ENCODE measurements at regions not wholly inside any gene's neighbourhood (a gene's known extent, or its start where the extent isn't known, plus 50 kb on each side); places are given as distances from the start of the nearest gene placed in this dataset.

DNA sequence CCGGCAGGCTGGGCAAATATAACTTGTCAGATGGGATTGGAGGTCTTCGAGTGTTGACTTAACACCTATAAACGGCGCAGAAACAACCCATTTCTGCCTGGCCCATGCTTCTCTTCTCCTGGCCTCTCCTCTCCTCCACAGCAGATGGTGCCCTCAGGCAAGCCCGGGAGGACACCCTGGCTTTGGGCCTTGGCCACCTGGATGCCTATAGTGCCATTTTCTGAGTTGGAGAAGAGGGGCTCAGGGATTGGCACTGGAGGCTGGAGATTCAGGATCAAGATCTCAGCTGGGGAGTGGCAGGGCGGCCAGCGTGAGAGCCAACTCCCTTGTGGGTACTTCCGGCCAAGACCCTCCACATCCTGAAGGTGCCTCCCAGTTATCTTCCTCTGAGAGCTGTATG is 211.9 kb upstream of the PMEPA1 start:
- no peaks in the 10 kb centered on the region for H3K79me2 ChIP-seq (ENCODE audit: control insufficient read depth, insufficient read depth, low read length)

GRCh38 chr20:57920971-57921370 is 211.2 kb upstream of the PMEPA1 start:
- H3K27ac ChIP-seq (ENCODE audit: control insufficient read depth, insufficient read depth) = no peak overlapping the region
- intact Hi-C loops (cut with micrococcal nuclease; ENCODE audit: unreplicated experiment) (no loop called here), in situ Hi-C loops (cut with MboI) (no loop called here)
- no peak for DNase-seq (ENCODE audit: low read depth, low spot score)
- 33% methylated on average over 6 of the region's 6 CpGs for WGBS (ENCODE audit: insufficient coverage, insufficient replicate concordance, low lambda C conversion rate, missing lambda C conversion rate)
- H3K36me3 ChIP-seq (ENCODE audit: control insufficient read depth in 2 of 2, insufficient read depth in 2 of 2, low read length in 1 of 2) = no peaks in the 10 kb centered on the region
- no peaks in the 10 kb centered on the region for H3K79me2 ChIP-seq (ENCODE audit: control insufficient read depth, insufficient read depth, low read length)
- SMC1A ChIA-PET (ENCODE audit: uncharacterized antibody, unreplicated experiment) = no interaction called here
- TF ChIP-seq SUZ12 (IDR thresholded peaks at IDR 0.05; ENCODE audit: unreplicated experiment) (no peak), NFYA (IDR thresholded peaks at IDR 0.05; ENCODE audit: borderline replicate concordance, low read depth, low read length) (no peak)
- CTCF ChIA-PET = no interaction called here
- H3K9ac ChIP-seq (ENCODE audit: control insufficient read depth, insufficient read depth, low read length) = no peak overlapping the region
- ATAC-seq = no peak
- BruUV-seq (replicated peaks) = no TSS peak
- no peaks in the 10 kb centered on the region for H3K4me1 ChIP-seq (ENCODE audit: control insufficient read depth, insufficient read depth, low read length)
- no peak overlapping the region for H2AFZ ChIP-seq (ENCODE audit: control insufficient read depth, low read depth, low read length)
- H4K20me1 ChIP-seq (ENCODE audit: control insufficient read depth, insufficient read depth) = no peaks in the 10 kb centered on the region
- RAD21 ChIA-PET (ENCODE audit: unreplicated experiment) = no interaction called here
- POLR2A ChIA-PET = no interaction called here
- no peak for FAIRE-seq
- no peaks in the 10 kb centered on the region; the same call in 2 of the 3 replicates for H3K9me3 ChIP-seq (replicated peaks; ENCODE audit: control insufficient read depth, insufficient read depth, low read length)
- H3K27me3 ChIP-seq (replicated peaks in 1 of 2; ENCODE audit: control insufficient read depth in 2 of 2, insufficient read depth in 2 of 2, low read length in 1 of 2) = peaks cover 0 to 4% of the 10 kb centered on the region in 2 experiments; a peak in 3 of 4 replicates
- no peak overlapping the region for H3K4me3 ChIP-seq
- no peak overlapping the region for H3K4me2 ChIP-seq (ENCODE audit: control insufficient read depth, insufficient read depth)

More for the DNA sequence above, 211.9 kb upstream of the PMEPA1 start:
- no peak for TF ChIP-seq POU2F2 (IDR thresholded peaks at IDR 0.05; ENCODE audit: borderline replicate concordance, low read depth, low read length)
- TF ChIP-seq, protein P1, sequence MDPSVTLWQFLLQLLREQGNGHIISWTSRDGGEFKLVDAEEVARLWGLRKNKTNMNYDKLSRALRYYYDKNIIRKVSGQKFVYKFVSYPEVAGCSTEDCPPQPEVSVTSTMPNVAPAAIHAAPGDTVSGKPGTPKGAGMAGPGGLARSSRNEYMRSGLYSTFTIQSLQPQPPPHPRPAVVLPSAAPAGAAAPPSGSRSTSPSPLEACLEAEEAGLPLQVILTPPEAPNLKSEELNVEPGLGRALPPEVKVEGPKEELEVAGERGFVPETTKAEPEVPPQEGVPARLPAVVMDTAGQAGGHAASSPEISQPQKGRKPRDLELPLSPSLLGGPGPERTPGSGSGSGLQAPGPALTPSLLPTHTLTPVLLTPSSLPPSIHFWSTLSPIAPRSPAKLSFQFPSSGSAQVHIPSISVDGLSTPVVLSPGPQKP (IDR thresholded peaks at IDR 0.05; ENCODE audit: low read depth, low read length) = no peak
- ChIA-PET SMC1A (ENCODE audit: uncharacterized antibody, unreplicated experiment) (no interaction called here), POLR2A (no interaction called here), RAD21 (ENCODE audit: unreplicated experiment) (no interaction called here), CTCF (no interaction called here)
- BruUV-seq (replicated peaks) = no TSS peak
- Histone ChIP-seq H3K9ac (ENCODE audit: control insufficient read depth, insufficient read depth, low read length) (no peak overlapping the region), H3K4me2 (ENCODE audit: control insufficient read depth, insufficient read depth) (no peak overlapping the region), H3K9me3 (replicated peaks; ENCODE audit: control insufficient read depth, insufficient read depth, low read length) (no peaks in the 10 kb centered on the region; the same call in 2 of the 3 replicates), H3K27me3 (replicated peaks in 1 of 2; ENCODE audit: control insufficient read depth in 2 of 2, insufficient read depth in 2 of 2, low read length in 1 of 2) (peaks cover 0 to 4% of the 10 kb centered on the region in 2 experiments; a peak in 2 of 4 replicates), H2AFZ (ENCODE audit: control insufficient read depth, low read depth, low read length) (no peak overlapping the region), H3K36me3 (ENCODE audit: control insufficient read depth in 2 of 2, insufficient read depth in 2 of 2, low read length in 1 of 2) (no peaks in the 10 kb centered on the region), H3K4me1 (ENCODE audit: control insufficient read depth, insufficient read depth, low read length) (no peaks in the 10 kb centered on the region), H3K27ac (ENCODE audit: control insufficient read depth, insufficient read depth) (no peak overlapping the region), H3K4me3 (no peak overlapping the region), H4K20me1 (ENCODE audit: control insufficient read depth, insufficient read depth) (no peaks in the 10 kb centered on the region)
- in situ Hi-C loops (cut with MboI) (no loop called here), intact Hi-C loops (cut with micrococcal nuclease; ENCODE audit: unreplicated experiment) (no loop called here)
- FAIRE-seq = no peak
- ATAC-seq = no peak
- no peak for DNase-seq (ENCODE audit: low read depth, low spot score)
- WGBS (ENCODE audit: insufficient coverage, insufficient replicate concordance, low lambda C conversion rate, missing lambda C conversion rate) = 49% methylated on average over 8 of the region's 8 CpGs

Measured in GM12878 (cell line).